ENCODE measurements at regions not wholly inside any gene's neighbourhood (a gene's known extent, or its start where the extent isn't known, plus 50 kb on each side); places are given as distances from the start of the nearest gene placed in this dataset.

DNA sequence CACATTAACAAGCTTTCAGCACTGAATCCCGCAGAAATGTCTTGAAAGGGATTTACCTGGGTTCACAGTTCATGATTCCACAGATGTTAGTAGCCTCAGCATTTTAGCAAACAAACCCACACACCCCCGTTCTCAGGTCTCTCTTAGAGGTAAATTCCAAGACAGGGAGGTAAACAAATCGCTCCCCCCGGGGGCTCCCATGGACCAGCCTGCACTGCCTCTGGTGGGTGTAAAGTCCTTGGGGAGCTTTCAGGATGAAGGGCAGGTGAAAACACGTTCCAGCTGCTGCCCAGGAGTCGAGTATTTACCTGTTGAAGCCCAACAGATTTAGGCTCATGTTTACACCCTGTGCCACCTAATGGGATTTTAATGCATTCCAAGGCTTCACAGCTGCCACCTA is 187.0 kb upstream of the FOXQ1 start:
- TF ChIP-seq CTCF (IDR thresholded peaks at IDR 0.05) (no peak), EZH2 (IDR thresholded peaks at IDR 0.05) (no peak), EZH2phosphoT487 (IDR thresholded peaks at IDR 0.05) (no peak)
